NCI-H345 treated with DMSO at 0.1 percent for 48 hours (cell line): ENCODE measurements at regions not wholly inside any gene's neighbourhood (a gene's known extent, or its start where the extent isn't known, plus 50 kb on each side); places are given as distances from the start of the nearest gene placed in this dataset.
"Not testable (repeated sequence)": the region's sequence is repeated elsewhere in the genome, so short reads cannot be mapped to it uniquely, and the experiment has no call there.

ENCODE experiments used
- DNase-seq: peaks from one replicate; lab custom pipeline; 2025; ENCODE audit not compliant: unreplicated experiment; lab: John Stamatoyannopoulos, UW

GRCh38 chr7:145805496-145805895 is 311.1 kb upstream of the CNTNAP2 start:
- not testable (repeated sequence) for DNase-seq

- DNase-seq: no peak
These were observed 319.1 kb upstream of the CNTNAP2 start for GRCh38 chr7:145797507-145797906.

- no peak for DNase-seq
These were observed 321.5 kb upstream of the CNTNAP2 start for GRCh38 chr7:145795132-145795531.

GRCh38 chr7:145784809-145785780 is 331.5 kb upstream of the CNTNAP2 start:
- no peak for DNase-seq

- not testable (repeated sequence) for DNase-seq
These were observed 335.2 kb upstream of the CNTNAP2 start for GRCh38 chr7:145781388-145781787.

GRCh38 chr7:145779140-145779539 is 337.5 kb upstream of the CNTNAP2 start:
- no peak for DNase-seq

GRCh38 chr7:145774777-145775176 is 341.8 kb upstream of the CNTNAP2 start:
- no peak for DNase-seq

GRCh38 chr7:145753004-145753403 is 363.6 kb upstream of the CNTNAP2 start:
- no peak for DNase-seq

- no peak for DNase-seq
These were observed 379.0 kb upstream of the CNTNAP2 start for GRCh38 chr7:145737617-145738016.

GRCh38 chr7:145735061-145735460 is 381.5 kb upstream of the CNTNAP2 start:
- no peak for DNase-seq

GRCh38 chr7:145732521-145732920 is 384.1 kb upstream of the CNTNAP2 start:
- DNase-seq: no peak

- no peak for DNase-seq
These were observed 386.9 kb upstream of the CNTNAP2 start for GRCh38 chr7:145729691-145730090.

- no peak for DNase-seq
These were observed 398.5 kb upstream of the CNTNAP2 start for GRCh38 chr7:145718129-145718528.

GRCh38 chr7:145700488-145700887 is 416.1 kb upstream of the CNTNAP2 start:
- DNase-seq: no peak

- no peak for DNase-seq
These were observed 417.9 kb upstream of the CNTNAP2 start for GRCh38 chr7:145698526-145699262.

- not testable (repeated sequence) for DNase-seq
These were observed 419.0 kb upstream of the CNTNAP2 start for GRCh38 chr7:145697412-145698107.

GRCh38 chr7:145696071-145696470 is 420.5 kb upstream of the CNTNAP2 start:
- no peak for DNase-seq

- no peak for DNase-seq
These were observed 424.2 kb upstream of the CNTNAP2 start for GRCh38 chr7:145692237-145692950.

- DNase-seq: no peak
These were observed 425.2 kb upstream of the CNTNAP2 start for GRCh38 chr7:145691377-145691914.

- DNase-seq: no peak
These were observed 435.0 kb upstream of the CNTNAP2 start for GRCh38 chr7:145681646-145682045.
